WERI-Rb-1 (cell line): ENCODE measurements at regions not wholly inside any gene's neighbourhood (a gene's known extent, or its start where the extent isn't known, plus 50 kb on each side); places are given as distances from the start of the nearest gene placed in this dataset.

Experiments used
- DNase-seq: peaks from one replicate; pipeline ENCODE4 v3.0.0-alpha.2; 2020
- H3K27ac ChIP-seq: fragments of 250-450 bp; sonication (Bioruptor Pico); 2 replicates; pipeline ENCODE4 v1.5.1; 2020; ENCODE audit warnings: mild to moderate bottlenecking, moderate library complexity
- H3K27me3 ChIP-seq: fragments of 250-450 bp; sonication (Bioruptor Pico); 2 replicates; pipeline ENCODE4 v1.5.1; 2021; ENCODE audit warnings: mild to moderate bottlenecking, low read depth, moderate library complexity; ENCODE audit not compliant: insufficient read depth, severe bottlenecking
- H3K36me3 ChIP-seq: fragments of 250-450 bp; sonication (Bioruptor Pico); 2 replicates; pipeline ENCODE4 v1.5.1; 2020; ENCODE audit warnings: mild to moderate bottlenecking, moderate library complexity
- H3K4me3 ChIP-seq: 2 replicates; pipeline ENCODE4 v1.5.1; 2011; ENCODE audit warnings: low read depth, mild to moderate bottlenecking, control low read depth, low read length
- H3K9me3 ChIP-seq: fragments of 250-450 bp; sonication (Bioruptor Pico); 2 replicates; pipeline ENCODE4 v1.5.1; 2021; ENCODE audit warnings: mild to moderate bottlenecking, moderate library complexity; ENCODE audit not compliant: severe bottlenecking
- CTCF ChIP-seq: IDR thresholded peaks from 2 replicates; pipeline ENCODE4 v1.5.1; 2011; ENCODE audit warnings: low read depth, mild to moderate bottlenecking, control low read depth, inconsistent platforms, low read length

DNA sequence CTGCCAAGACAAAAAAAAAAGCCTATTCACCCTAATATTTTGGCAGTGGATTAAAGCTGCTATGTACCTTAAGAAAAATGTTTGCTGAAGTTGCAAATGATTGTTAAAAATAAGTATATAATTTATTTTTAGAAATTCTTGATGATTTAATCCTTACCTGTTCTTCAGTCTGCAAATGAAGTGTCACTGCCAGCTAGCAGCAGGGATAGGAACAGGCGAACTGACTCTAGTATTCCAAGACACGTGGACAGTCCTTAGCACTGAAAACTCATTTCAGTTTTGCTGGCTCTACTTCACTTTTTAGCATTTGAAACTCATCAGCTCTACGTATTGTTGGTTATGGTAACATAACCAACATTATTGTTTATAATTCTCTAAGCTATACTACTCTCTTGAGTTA lies 204.4 kb upstream of the ID4 start:
- DNase-seq, result no peak
- H3K4me3 ChIP-seq, result no peak overlapping the region
- no peak for TF ChIP-seq CTCF
- H3K27ac ChIP-seq, result no peak overlapping the region
- H3K9me3 ChIP-seq, result no peaks in the 10 kb centered on the region
- no peaks in the 10 kb centered on the region for H3K36me3 ChIP-seq
- no peaks in the 10 kb centered on the region for H3K27me3 ChIP-seq

GRCh38 chr6:19635728-19636127 lies 201.4 kb upstream of the ID4 start:
- no peaks in the 10 kb centered on the region for H3K27me3 ChIP-seq
- no peak for DNase-seq
- H3K9me3 ChIP-seq, result peaks cover 3% of the 10 kb centered on the region
- no peaks in the 10 kb centered on the region for H3K36me3 ChIP-seq
- no peak overlapping the region for H3K4me3 ChIP-seq
- H3K27ac ChIP-seq, result no peak overlapping the region
- TF ChIP-seq CTCF, result no peak

GRCh38 chr6:19637010-19637409 lies 200.2 kb upstream of the ID4 start:
- Histone ChIP-seq H3K36me3 (no peaks in the 10 kb centered on the region), H3K27me3 (no peaks in the 10 kb centered on the region), H3K4me3 (no peak overlapping the region), H3K27ac (no peak overlapping the region), H3K9me3 (peaks cover 3% of the 10 kb centered on the region)
- no peak for TF ChIP-seq CTCF
- no peak for DNase-seq

DNA sequence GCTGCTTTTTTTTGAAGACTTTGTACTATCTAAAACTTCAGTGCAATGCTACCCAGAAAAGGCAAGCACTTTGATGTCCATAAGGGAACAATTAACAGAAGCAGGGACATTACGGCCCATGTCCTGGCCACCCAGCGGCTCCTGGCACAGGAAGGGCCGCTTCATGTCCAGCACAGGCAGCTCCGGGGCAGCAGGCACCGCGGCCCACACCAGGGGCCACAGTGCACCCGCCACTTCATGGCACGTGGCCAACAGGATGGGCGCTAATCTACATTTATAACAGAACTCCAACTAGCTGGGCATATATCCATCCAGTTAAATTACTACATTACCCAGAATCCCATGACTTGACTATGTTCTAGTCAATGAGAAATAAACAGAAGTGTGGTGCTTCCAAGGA lies 198.2 kb upstream of the ID4 start:
- no peak for DNase-seq
- Histone ChIP-seq H3K9me3 (peaks cover 3% of the 10 kb centered on the region), H3K4me3 (no peak overlapping the region), H3K27me3 (no peaks in the 10 kb centered on the region), H3K36me3 (no peaks in the 10 kb centered on the region), H3K27ac (no peak overlapping the region)
- no peak for TF ChIP-seq CTCF

- no peak for DNase-seq
- Histone ChIP-seq H3K4me3 (no peak overlapping the region), H3K27ac (no peak overlapping the region), H3K9me3 (peaks cover 2% of the 10 kb centered on the region), H3K36me3 (no peaks in the 10 kb centered on the region), H3K27me3 (no peaks in the 10 kb centered on the region)
- no peak for TF ChIP-seq CTCF
These were observed 193.9 kb upstream of the ID4 start for GRCh38 chr6:19643287-19643686.

DNA sequence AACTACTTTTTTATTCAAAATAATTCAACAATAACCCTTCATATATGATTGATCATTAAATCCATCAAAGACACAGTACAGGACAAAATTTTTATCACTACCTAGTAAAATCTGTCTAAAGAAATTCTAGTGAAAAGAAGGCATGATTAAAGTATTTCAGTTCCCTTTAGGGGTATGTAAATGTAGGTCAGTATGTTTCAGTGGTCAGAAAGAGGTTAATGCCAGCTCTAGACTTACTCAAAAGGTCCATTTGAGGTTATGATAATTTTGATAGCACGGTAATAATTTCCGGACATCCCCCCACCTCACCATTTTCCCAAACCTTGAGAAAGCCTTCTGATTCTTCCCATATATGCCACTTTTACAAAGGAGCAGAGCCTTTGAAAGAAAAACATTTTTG lies 193.5 kb upstream of the ID4 start:
- TF ChIP-seq CTCF, result no peak
- H3K27me3 ChIP-seq, result no peaks in the 10 kb centered on the region
- H3K4me3 ChIP-seq, result no peak overlapping the region
- DNase-seq, result no peak
- H3K36me3 ChIP-seq, result no peaks in the 10 kb centered on the region
- H3K27ac ChIP-seq, result no peak overlapping the region
- H3K9me3 ChIP-seq, result no peaks in the 10 kb centered on the region
